ENCODE measurements at regions not wholly inside any gene's neighbourhood (a gene's known extent, or its start where the extent isn't known, plus 50 kb on each side); places are given as distances from the start of the nearest gene placed in this dataset.
A peak's percentile ranks its signal among the peaks of the same experiment; 100 is the strongest.

DNA sequence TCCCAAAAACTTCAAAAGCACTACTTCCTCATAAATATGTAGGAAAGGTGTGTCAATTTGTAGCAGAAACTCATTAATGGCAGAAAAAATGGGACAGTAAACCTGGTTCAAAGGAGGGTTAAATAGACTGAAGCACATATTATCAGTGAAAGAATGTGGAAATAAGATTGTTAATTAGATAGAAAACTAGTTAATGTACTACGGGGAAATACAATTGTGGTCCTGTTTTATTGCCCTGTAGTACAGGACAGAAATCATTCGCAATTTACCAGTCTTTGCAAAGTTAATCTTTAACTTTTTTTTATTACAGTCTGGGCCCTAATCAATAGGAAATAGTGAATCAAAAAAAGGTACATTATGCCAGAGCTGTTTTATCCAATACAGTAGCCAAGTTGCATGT, 82.0 kb upstream of the PAK5 start:
- H3K27ac ChIP-seq (ENCODE audit: low read depth in 1 of 2, low read length in 2 of 2): no peak overlapping the region
- Mint-ChIP-seq H3K36me3 (ENCODE audit: low read depth) (no peaks in the 10 kb centered on the region), H3K9me3 (no peaks in the 10 kb centered on the region), H3K27me3 (peaks cover 26% of the 10 kb centered on the region), H3K4me1 (ENCODE audit: low read depth) (no peaks in the 10 kb centered on the region), H3K27ac (no peak overlapping the region), H3K4me3 (no peak overlapping the region)
- H3K36me3 ChIP-seq (ENCODE audit: insufficient read depth, low read length): no peaks in the 10 kb centered on the region
- intact Hi-C loops (cut with DNase I, micrococcal nuclease): no loop called here
- DNase-seq (no peak), ATAC-seq (ENCODE audit: poor library complexity) (no peak)
- H3K9me3 ChIP-seq (ENCODE audit: control insufficient read depth in 1 of 2, insufficient read depth in 1 of 2, low read length in 2 of 2): no peaks in the 10 kb centered on the region
- no peak overlapping the region for H3K4me3 ChIP-seq (ENCODE audit: low read length)
- CTCF ChIA-PET: no interaction called here
- no peaks in the 10 kb centered on the region for H3K27me3 ChIP-seq (ENCODE audit: control insufficient read depth in 1 of 2, insufficient read depth in 2 of 2, low read length in 2 of 2)
- POLR2A ChIA-PET: no interaction called here
- TF ChIP-seq, protein P1, sequence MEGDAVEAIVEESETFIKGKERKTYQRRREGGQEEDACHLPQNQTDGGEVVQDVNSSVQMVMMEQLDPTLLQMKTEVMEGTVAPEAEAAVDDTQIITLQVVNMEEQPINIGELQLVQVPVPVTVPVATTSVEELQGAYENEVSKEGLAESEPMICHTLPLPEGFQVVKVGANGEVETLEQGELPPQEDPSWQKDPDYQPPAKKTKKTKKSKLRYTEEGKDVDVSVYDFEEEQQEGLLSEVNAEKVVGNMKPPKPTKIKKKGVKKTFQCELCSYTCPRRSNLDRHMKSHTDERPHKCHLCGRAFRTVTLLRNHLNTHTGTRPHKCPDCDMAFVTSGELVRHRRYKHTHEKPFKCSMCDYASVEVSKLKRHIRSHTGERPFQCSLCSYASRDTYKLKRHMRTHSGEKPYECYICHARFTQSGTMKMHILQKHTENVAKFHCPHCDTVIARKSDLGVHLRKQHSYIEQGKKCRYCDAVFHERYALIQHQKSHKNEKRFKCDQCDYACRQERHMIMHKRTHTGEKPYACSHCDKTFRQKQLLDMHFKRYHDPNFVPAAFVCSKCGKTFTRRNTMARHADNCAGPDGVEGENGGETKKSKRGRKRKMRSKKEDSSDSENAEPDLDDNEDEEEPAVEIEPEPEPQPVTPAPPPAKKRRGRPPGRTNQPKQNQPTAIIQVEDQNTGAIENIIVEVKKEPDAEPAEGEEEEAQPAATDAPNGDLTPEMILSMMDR (IDR thresholded peaks at IDR 0.05): no peak
- no peaks in the 10 kb centered on the region for H3K4me1 ChIP-seq (ENCODE audit: insufficient read depth, low read length)

DNA sequence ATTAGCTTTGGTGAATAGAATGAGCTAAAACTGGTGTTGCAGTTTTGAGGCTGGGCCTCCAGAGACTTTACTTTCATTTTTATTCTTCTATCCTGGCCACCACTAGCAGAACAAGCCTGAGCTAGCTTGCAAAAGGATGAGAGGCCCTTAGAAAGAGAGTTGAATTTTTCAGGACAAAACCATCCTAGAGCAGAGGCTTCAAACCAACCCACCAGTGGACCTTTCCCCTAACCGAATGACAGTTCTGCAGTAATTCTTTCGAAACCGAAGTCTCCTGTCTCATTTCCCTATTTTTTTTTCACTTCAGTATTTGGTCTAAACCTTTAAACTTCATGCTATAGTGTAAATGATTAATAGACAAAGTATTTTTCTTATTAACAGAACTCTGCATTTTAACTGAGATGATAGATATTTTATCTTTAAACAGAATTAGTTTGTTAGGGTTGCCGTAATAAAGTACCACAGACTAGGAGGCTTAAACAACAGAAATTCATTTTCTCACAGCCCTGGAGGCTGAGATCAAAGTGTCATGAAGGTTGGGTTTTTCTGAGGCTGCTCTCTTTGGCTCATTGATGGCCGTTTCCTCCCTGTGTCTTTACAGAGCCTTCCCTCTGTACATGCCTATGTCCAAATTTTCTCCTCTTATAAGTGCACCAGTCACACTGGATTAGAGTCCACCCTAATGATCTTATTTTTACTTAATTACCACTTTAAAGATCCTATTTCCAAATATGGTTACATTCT, 80.6 kb upstream of the PAK5 start:
- TF ChIP-seq, protein P1 (IDR thresholded peaks at IDR 0.05): no peak
- Mint-ChIP-seq H3K4me1 (ENCODE audit: low read depth) (no peaks in the 10 kb centered on the region), H3K27ac (no peak overlapping the region), H3K4me3 (no peak overlapping the region), H3K36me3 (ENCODE audit: low read depth) (no peaks in the 10 kb centered on the region), H3K9me3 (no peaks in the 10 kb centered on the region), H3K27me3 (peaks cover 31% of the 10 kb centered on the region)
- Histone ChIP-seq H3K36me3 (ENCODE audit: insufficient read depth, low read length) (no peaks in the 10 kb centered on the region), H3K27me3 (ENCODE audit: control insufficient read depth in 1 of 2, insufficient read depth in 2 of 2, low read length in 2 of 2) (no peaks in the 10 kb centered on the region), H3K9me3 (ENCODE audit: control insufficient read depth in 1 of 2, insufficient read depth in 1 of 2, low read length in 2 of 2) (no peaks in the 10 kb centered on the region), H3K4me1 (ENCODE audit: insufficient read depth, low read length) (no peaks in the 10 kb centered on the region), H3K27ac (ENCODE audit: low read depth in 1 of 2, low read length in 2 of 2) (no peak overlapping the region), H3K4me3 (ENCODE audit: low read length) (no peak overlapping the region)
- ChIA-PET POLR2A (no interaction called here), CTCF (no interaction called here)
- peak in 1 of 14 experiments; percentile 2 for DNase-seq
- intact Hi-C loops (cut with DNase I, micrococcal nuclease): loop anchor here in 1 of 2 experiments (10.0 kb wide), 1 partner anchor 305 kb away; no protein-coding TSS in a partner anchor
- no peak for ATAC-seq (ENCODE audit: poor library complexity)

DNA sequence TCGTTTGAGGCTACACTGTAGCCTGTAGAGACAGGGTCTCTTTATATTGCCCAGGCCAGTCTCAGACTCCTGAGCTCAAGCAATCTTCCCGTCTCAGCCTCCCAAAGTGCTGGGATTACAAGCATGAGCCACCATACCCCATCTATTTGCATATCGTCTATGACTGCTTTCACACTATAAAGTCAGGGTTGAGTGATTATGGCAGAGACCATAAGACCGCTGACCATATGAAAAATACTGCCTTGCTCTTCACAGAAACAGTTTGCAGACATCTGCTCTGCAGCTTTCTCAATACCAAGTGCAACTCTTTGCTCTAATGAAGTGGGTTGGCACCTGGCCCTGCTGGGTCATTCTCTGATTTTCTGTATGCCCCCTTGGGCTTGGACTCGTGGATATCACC, 79.5 kb upstream of the PAK5 start:
- TF ChIP-seq, protein P1 (IDR thresholded peaks at IDR 0.05): no peak
- H3K36me3 ChIP-seq (ENCODE audit: insufficient read depth, low read length): no peaks in the 10 kb centered on the region
- H3K27me3 Mint-ChIP-seq: peaks cover 39% of the 10 kb centered on the region
- no peak overlapping the region for H3K27ac ChIP-seq (ENCODE audit: low read depth in 1 of 2, low read length in 2 of 2)
- H3K9me3 ChIP-seq (ENCODE audit: control insufficient read depth in 1 of 2, insufficient read depth in 1 of 2, low read length in 2 of 2): no peaks in the 10 kb centered on the region
- no peaks in the 10 kb centered on the region for H3K4me1 ChIP-seq (ENCODE audit: insufficient read depth, low read length)
- H3K4me3 Mint-ChIP-seq: no peak overlapping the region
- H3K9me3 Mint-ChIP-seq: no peaks in the 10 kb centered on the region
- H3K27me3 ChIP-seq (ENCODE audit: control insufficient read depth in 1 of 2, insufficient read depth in 2 of 2, low read length in 2 of 2): no peaks in the 10 kb centered on the region
- POLR2A ChIA-PET: no interaction called here
- H3K36me3 Mint-ChIP-seq (ENCODE audit: low read depth): no peaks in the 10 kb centered on the region
- H3K4me1 Mint-ChIP-seq (ENCODE audit: low read depth): no peaks in the 10 kb centered on the region
- ATAC-seq (ENCODE audit: poor library complexity) (no peak), DNase-seq (no peak)
- no peak overlapping the region for H3K4me3 ChIP-seq (ENCODE audit: low read length)
- intact Hi-C loops (cut with DNase I, micrococcal nuclease): loop anchor here in 1 of 2 experiments (10.0 kb wide), 1 partner anchor 304 kb away; no protein-coding TSS in a partner anchor
- CTCF ChIA-PET: no interaction called here
- no peak overlapping the region for H3K27ac Mint-ChIP-seq
